OCI-LY3 (cell line): ENCODE measurements at regions not wholly inside any gene's neighbourhood (a gene's known extent, or its start where the extent isn't known, plus 50 kb on each side); places are given as distances from the start of the nearest gene placed in this dataset.

Source experiments
- EZH2phosphoT487 ChIP-seq: fragments of 200-600 bp; shearing (Covaris generic); IDR thresholded peaks from 2 replicates; pipeline ENCODE4 v1.6.1; 2018; ENCODE audit warnings: antibody characterized with exemption, mixed run types, low read depth
- TF ChIP-seq, protein P1 (sequence below): fragments of 200-600, 300-600 bp; sonication (generic); IDR thresholded peaks from 2 replicates; pipeline ENCODE4 v1.5.1; 2014; ENCODE audit warnings: antibody characterized with exemption, low read length, low read depth

DNA sequence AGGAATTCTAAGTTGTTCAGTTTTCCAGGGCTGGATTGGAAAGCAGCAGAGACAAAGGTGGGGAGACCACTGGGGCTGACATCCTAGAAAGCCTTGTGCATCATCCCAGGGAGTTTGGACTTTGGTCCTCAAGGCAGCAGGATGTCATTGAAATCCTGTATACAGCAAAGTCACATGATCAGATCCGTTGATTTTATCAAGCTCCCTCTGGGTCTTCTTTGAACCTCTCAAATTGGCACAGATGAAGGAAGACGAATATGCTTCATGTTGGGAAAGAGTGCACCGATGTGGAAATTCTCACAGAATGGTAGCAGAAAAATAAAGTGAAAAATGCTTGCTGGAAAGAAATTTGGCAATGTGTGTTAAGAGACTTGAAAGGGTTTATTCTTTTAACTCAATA lies 149.8 kb upstream of the TMTC4 start:
- TF ChIP-seq, protein P1, sequence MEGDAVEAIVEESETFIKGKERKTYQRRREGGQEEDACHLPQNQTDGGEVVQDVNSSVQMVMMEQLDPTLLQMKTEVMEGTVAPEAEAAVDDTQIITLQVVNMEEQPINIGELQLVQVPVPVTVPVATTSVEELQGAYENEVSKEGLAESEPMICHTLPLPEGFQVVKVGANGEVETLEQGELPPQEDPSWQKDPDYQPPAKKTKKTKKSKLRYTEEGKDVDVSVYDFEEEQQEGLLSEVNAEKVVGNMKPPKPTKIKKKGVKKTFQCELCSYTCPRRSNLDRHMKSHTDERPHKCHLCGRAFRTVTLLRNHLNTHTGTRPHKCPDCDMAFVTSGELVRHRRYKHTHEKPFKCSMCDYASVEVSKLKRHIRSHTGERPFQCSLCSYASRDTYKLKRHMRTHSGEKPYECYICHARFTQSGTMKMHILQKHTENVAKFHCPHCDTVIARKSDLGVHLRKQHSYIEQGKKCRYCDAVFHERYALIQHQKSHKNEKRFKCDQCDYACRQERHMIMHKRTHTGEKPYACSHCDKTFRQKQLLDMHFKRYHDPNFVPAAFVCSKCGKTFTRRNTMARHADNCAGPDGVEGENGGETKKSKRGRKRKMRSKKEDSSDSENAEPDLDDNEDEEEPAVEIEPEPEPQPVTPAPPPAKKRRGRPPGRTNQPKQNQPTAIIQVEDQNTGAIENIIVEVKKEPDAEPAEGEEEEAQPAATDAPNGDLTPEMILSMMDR = no peak
- TF ChIP-seq EZH2phosphoT487 = no peak
